A549 (cell line): ENCODE measurements at regions not wholly inside any gene's neighbourhood (a gene's known extent, or its start where the extent isn't known, plus 50 kb on each side); places are given as distances from the start of the nearest gene placed in this dataset.

Experiments used
- ATAC-seq, 2 experiments: fragments of 200-7000 bp in 1 of 2; fragments of >200 bp in 1 of 2; cut with Nextera tagmentation in 1 of 2; cut with Tn5 transposase in 1 of 2; 3 replicates each; pipeline versions ENCODE4 v1.8.0 to v1.9.1; 2018 to 2020; ENCODE audit warnings: mild to moderate bottlenecking in 1 of 2, moderate library complexity in 1 of 2
- CTCF ChIA-PET: fragments of 300-600 bp; sonication (Branson Sonifier 250); formaldehyde crosslinking; extraction: SDS; loops from one replicate; lab custom pipeline; 2021; ENCODE audit warnings: antibody characterized with exemption, inconsistent platforms; lab: Yijun Ruan, JAX
- POLR2A ChIA-PET: fragments of 350-600 bp; formaldehyde crosslinking; extraction: SDS; loops from one replicate; lab custom pipeline; 2021; ENCODE audit warnings: antibody characterized with exemption, inconsistent platforms; lab: Yijun Ruan, JAX
- DNase-seq, 2 experiments: peaks; one replicate each; pipeline versions ENCODE4 v3.0.0 to v3.0.0-alpha.2; 2011 to 2016; ENCODE audit warnings: low read depth in 1 of 2, low spot score in 1 of 2
- FAIRE-seq: peaks from 2 replicates; lab custom pipeline; 2011; peaks lifted over from hg19 to GRCh38; lab: Jason Lieb, UNC
- H3K27ac ChIP-seq, 2 experiments: fragments of >200 bp; sonication (Bioruptor Twin); formaldehyde crosslinking; 3 replicates each; pipeline ENCODE4 v1.5.1; 2016 to 2017
- H3K4me1 ChIP-seq: fragments of >200 bp; sonication (Bioruptor Twin); formaldehyde crosslinking; 3 replicates; pipeline ENCODE4 v1.6.1; 2016
- H3K4me2 ChIP-seq: fragments of >200 bp; sonication (Bioruptor Twin); formaldehyde crosslinking; 3 replicates; pipeline ENCODE4 v1.6.1; 2016
- H3K4me3 ChIP-seq: fragments of >200 bp; sonication (Bioruptor Twin); formaldehyde crosslinking; 3 replicates; pipeline ENCODE4 v1.5.1; 2016
- H3K9me3 ChIP-seq: fragments of >200 bp; sonication (Bioruptor Twin); formaldehyde crosslinking; 3 replicates; pipeline ENCODE4 v1.6.1; 2016
- BCL3 ChIP-seq: fragments of >200 bp; sonication (Bioruptor Twin); formaldehyde crosslinking; IDR thresholded peaks from 3 replicates; pipeline ENCODE4 v1.6.1; 2016
- BHLHE40 ChIP-seq: IDR thresholded peaks from 2 replicates; pipeline ENCODE4 v1.6.1; 2012; ENCODE audit warnings: low read depth, low read length, inconsistent platforms
- CHD2 ChIP-seq: fragments of 150-350 bp; IDR thresholded peaks from 2 replicates; pipeline ENCODE4 v1.6.1; 2014; ENCODE audit warnings: low read length; ENCODE audit not compliant: partially characterized antibody
- CTCF ChIP-seq: fragments of >200 bp; sonication (Bioruptor Twin); formaldehyde crosslinking; IDR thresholded peaks from 3 replicates; pipeline ENCODE4 v1.5.1; 2016
- EHF ChIP-seq: fragments of 250-450 bp; sonication (Bioruptor Pico); IDR thresholded peaks from 2 replicates; pipeline ENCODE4 v1.5.0; 2020; ENCODE audit warnings: mild to moderate bottlenecking
- EP300 ChIP-seq, 2 experiments: fragments of >200 bp; sonication (Bioruptor Twin); formaldehyde crosslinking; IDR thresholded peaks; 2 replicates in 1 of 2; 3 replicates in 1 of 2; pipeline ENCODE4 v1.6.1; 2016 to 2017
- FOSB ChIP-seq: fragments of 250-450 bp; sonication (Bioruptor Pico); IDR thresholded peaks from 2 replicates; pipeline ENCODE4 v1.5.0; 2020; ENCODE audit warnings: mild to moderate bottlenecking, moderate library complexity
- GATA3 ChIP-seq: IDR thresholded peaks from 2 replicates; pipeline ENCODE4 v1.6.1; 2012; ENCODE audit warnings: borderline replicate concordance
- HEYL ChIP-seq: fragments of 250-450 bp; sonication (Bioruptor Pico); IDR thresholded peaks from 2 replicates; pipeline ENCODE4 v1.8.0; 2021; ENCODE audit warnings: mild to moderate bottlenecking, moderate library complexity
- HOXB5 ChIP-seq: fragments of 250-450 bp; sonication (Bioruptor Pico); IDR thresholded peaks from 2 replicates; pipeline ENCODE4 v1.5.0; 2020; ENCODE audit warnings: mild to moderate bottlenecking, moderate library complexity
- JUN ChIP-seq, 2 experiments: fragments of >200 bp; sonication (Bioruptor Twin); formaldehyde crosslinking; IDR thresholded peaks; 2 replicates in 1 of 2; 3 replicates in 1 of 2; pipeline ENCODE4 v1.6.1; 2016 to 2017
- MAFK ChIP-seq: fragments of 450-650 bp; IDR thresholded peaks from 2 replicates; pipeline ENCODE4 v1.6.1; 2014; ENCODE audit not compliant: partially characterized antibody
- MAZ ChIP-seq: fragments of 150-350 bp; IDR thresholded peaks from 2 replicates; pipeline ENCODE4 v1.6.1; 2014; ENCODE audit warnings: antibody characterized with exemption, low read depth, low read length, borderline replicate concordance
- NFE2L2 ChIP-seq: fragments of 150-350 bp; conservative IDR thresholded peaks from 2 replicates; pipeline ENCODE4 v1.6.1; 2014; ENCODE audit warnings: low read length
- NPAS2 ChIP-seq: fragments of 250-450 bp; sonication (Bioruptor Pico); IDR thresholded peaks from 2 replicates; pipeline ENCODE4 v1.8.0; 2022; ENCODE audit warnings: mild to moderate bottlenecking, moderate library complexity, borderline replicate concordance
- PHF8 ChIP-seq: fragments of 200-600 bp; sonication (generic); IDR thresholded peaks from 2 replicates; pipeline ENCODE4 v1.6.1; 2016; ENCODE audit warnings: low read depth, mild to moderate bottlenecking, antibody characterized with exemption, moderate library complexity, borderline replicate concordance
- POLR2AphosphoS2 ChIP-seq: conservative IDR thresholded peaks from 2 replicates; pipeline ENCODE4 v1.6.1; 2012; ENCODE audit warnings: low read length, improper control_type of control experiment, inconsistent platforms
- RAD21 ChIP-seq, 2 experiments: fragments of >200 bp in 1 of 2; sonication (Bioruptor Twin) in 1 of 2; formaldehyde crosslinking in 1 of 2; IDR thresholded peaks in 1 of 2; conservative IDR thresholded peaks in 1 of 2; 2 replicates in 1 of 2; 3 replicates in 1 of 2; pipeline ENCODE4 v1.6.1; 2012 to 2018; ENCODE audit warnings: inconsistent platforms in 1 of 2
- RCOR1 ChIP-seq: fragments of 150-350 bp; IDR thresholded peaks from 2 replicates; pipeline ENCODE4 v1.6.1; 2014; ENCODE audit warnings: antibody characterized with exemption, low read length, low read depth
- SMC3 ChIP-seq: fragments of >200 bp; sonication (Bioruptor Twin); formaldehyde crosslinking; IDR thresholded peaks from 3 replicates; pipeline ENCODE4 v1.6.1; 2018; ENCODE audit warnings: inconsistent platforms
- SREBF2 ChIP-seq: fragments of 450-650 bp; IDR thresholded peaks from 2 replicates; pipeline ENCODE4 v1.6.1; 2014; ENCODE audit warnings: mild to moderate bottlenecking, moderate library complexity
- ZFP36 ChIP-seq: fragments of 450-650 bp; IDR thresholded peaks from 2 replicates; pipeline ENCODE4 v1.6.1; 2014; ENCODE audit warnings: borderline replicate concordance; ENCODE audit not compliant: partially characterized antibody
- ZNF302 ChIP-seq: fragments of 250-450 bp; sonication (Bioruptor Pico); IDR thresholded peaks from 2 replicates; pipeline ENCODE4 v1.9.0; 2021; ENCODE audit warnings: inconsistent platforms, mild to moderate bottlenecking, moderate library complexity
- ZSCAN20 ChIP-seq: fragments of 250-450 bp; sonication (Bioruptor Pico); IDR thresholded peaks from 2 replicates; pipeline ENCODE4 v1.8.0; 2022; ENCODE audit warnings: mild to moderate bottlenecking, moderate library complexity
- WGBS: methylation state at CpG from one replicate; pipeline ENCODE4 v1.1.6; 2017; ENCODE audit errors: missing lambda C conversion rate; 5-methylcytosine and 5-hydroxymethylcytosine counted together
- TF ChIP-seq, protein P1 (sequence below): IDR thresholded peaks from 2 replicates; pipeline ENCODE4 v1.6.1; 2012; ENCODE audit warnings: low read depth, borderline replicate concordance

GRCh38 chr6:14544666-14545065 is 427.1 kb downstream of the CD83 start:
- DNase-seq (no peak), FAIRE-seq (no peak), ATAC-seq (no peak)
- CTCF ChIA-PET, result no interaction called here
- Histone ChIP-seq H3K9me3 (no peaks in the 10 kb centered on the region), H3K4me2 (no peak overlapping the region), H3K4me1 (peaks cover 12% of the 10 kb centered on the region; the same call in 2 of the 3 replicates), H3K4me3 (no peak overlapping the region), H3K27ac (no peak overlapping the region)
- 75% methylated on average over 2 of the region's 3 CpGs for WGBS
- TF ChIP-seq MAZ, result no peak
- TF ChIP-seq ZFP36, result no peak
- no peak for TF ChIP-seq GATA3
- no peak for TF ChIP-seq POLR2AphosphoS2
- no peak for TF ChIP-seq ZSCAN20 (CRISPR knock-in tag)
- no peak for TF ChIP-seq BCL3
- no peak for TF ChIP-seq FOSB (CRISPR knock-in tag)
- no peak for TF ChIP-seq NPAS2
- no peak for TF ChIP-seq HEYL (CRISPR knock-in tag)
- no peak for TF ChIP-seq PHF8
- TF ChIP-seq ZNF302 (CRISPR knock-in tag), result no peak
- TF ChIP-seq EP300 (IDR thresholded peaks at IDR 0.05), result no peak
- POLR2A ChIA-PET, result no interaction called here

DNA sequence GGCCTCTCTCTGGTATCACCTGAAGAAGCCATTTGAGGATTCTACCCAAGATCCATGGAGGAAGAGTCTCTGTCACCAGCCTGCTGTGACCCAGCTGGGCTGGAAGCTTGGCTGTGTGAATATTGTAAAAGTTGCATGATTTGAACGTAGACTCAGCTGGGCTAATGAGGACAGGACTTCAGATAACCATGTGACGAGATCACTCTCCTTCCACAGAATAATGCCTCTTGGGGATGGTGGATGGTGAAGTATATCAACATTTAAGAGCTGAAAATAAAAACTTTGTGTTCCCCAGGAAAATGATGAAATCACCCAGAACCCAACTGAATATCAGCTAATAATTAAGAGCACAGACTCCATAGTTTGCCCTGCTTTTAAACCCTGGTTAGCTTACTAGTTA is 427.9 kb downstream of the CD83 start:
- Histone ChIP-seq H3K4me3 (no peak overlapping the region), H3K9me3 (no peaks in the 10 kb centered on the region), H3K4me1 (peaks cover 7% of the 10 kb centered on the region; the same call in 2 of the 3 replicates)
- ATAC-seq (no peak), DNase-seq (no peak), FAIRE-seq (no peak)
- WGBS, result 93% methylated on average over 2 of the region's 2 CpGs
- TF ChIP-seq CHD2, result no peak
- TF ChIP-seq JUN (IDR thresholded peaks at IDR 0.05), result no peak
- no peak for TF ChIP-seq POLR2AphosphoS2
- TF ChIP-seq, all 56 proteins: peak for 0
- POLR2A ChIA-PET, result no interaction called here
- no peak overlapping the region for H3K4me2 ChIP-seq
- CTCF ChIA-PET, result no interaction called here
- H3K27ac ChIP-seq, result no peak overlapping the region

DNA sequence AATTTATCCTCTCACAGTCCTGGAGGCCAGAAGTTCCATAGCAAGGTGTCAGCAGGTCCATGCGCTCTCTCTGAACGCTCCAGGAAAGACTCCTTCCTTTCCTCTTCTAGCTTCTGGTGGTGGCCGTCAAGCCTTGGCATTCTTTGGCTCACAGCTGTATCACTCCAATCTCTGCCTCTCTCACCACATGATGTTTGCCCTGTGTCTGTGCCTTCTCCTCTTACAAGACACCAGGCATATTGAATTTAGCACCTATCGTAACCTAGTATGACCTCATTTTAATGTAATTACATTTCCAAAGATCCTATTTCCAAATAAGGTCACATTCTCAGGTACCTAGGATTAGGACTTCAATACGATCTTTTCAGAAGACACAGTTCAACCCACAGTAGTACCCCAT is 428.5 kb downstream of the CD83 start:
- 94% methylated on average over 5 of the region's 5 CpGs for WGBS
- Histone ChIP-seq H3K4me1 (peaks cover 2% of the 10 kb centered on the region; the same call in 2 of the 3 replicates), H3K27ac (no peak overlapping the region), H3K4me3 (no peak overlapping the region), H3K4me2 (no peak overlapping the region), H3K9me3 (no peaks in the 10 kb centered on the region)
- no peak for TF ChIP-seq ZSCAN20 (CRISPR knock-in tag)
- no peak for TF ChIP-seq CTCF
- TF ChIP-seq RAD21 (conservative IDR thresholded peaks at IDR 0.05 in 1 of 2, IDR thresholded peaks at IDR 0.05 in 1 of 2), result no peak
- TF ChIP-seq BHLHE40, result no peak
- TF ChIP-seq EP300 (IDR thresholded peaks at IDR 0.05), result no peak
- TF ChIP-seq MAFK, result no peak
- no peak for TF ChIP-seq SREBF2
- TF ChIP-seq RCOR1, result no peak
- no peak for TF ChIP-seq NFE2L2
- TF ChIP-seq, protein P1, sequence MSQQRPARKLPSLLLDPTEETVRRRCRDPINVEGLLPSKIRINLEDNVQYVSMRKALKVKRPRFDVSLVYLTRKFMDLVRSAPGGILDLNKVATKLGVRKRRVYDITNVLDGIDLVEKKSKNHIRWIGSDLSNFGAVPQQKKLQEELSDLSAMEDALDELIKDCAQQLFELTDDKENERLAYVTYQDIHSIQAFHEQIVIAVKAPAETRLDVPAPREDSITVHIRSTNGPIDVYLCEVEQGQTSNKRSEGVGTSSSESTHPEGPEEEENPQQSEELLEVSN, result no peak
- TF ChIP-seq EHF (CRISPR knock-in tag), result no peak
- TF ChIP-seq SMC3, result no peak
- no peak for TF ChIP-seq HOXB5 (CRISPR knock-in tag)
- ChIA-PET POLR2A (no interaction called here), CTCF (no interaction called here)
- FAIRE-seq, result no peak
- ATAC-seq, result no peak
- no peak for DNase-seq
